H9 (cell line): ENCODE measurements at regions not wholly inside any gene's neighbourhood (a gene's known extent, or its start where the extent isn't known, plus 50 kb on each side); places are given as distances from the start of the nearest gene placed in this dataset.

ENCODE experiments used
- DNase-seq: peaks from one replicate; pipeline ENCODE4 v3.0.0-alpha.2; 2017
- H2AFZ ChIP-seq: one replicate; pipeline ENCODE4 v1.6.1; 2013; ENCODE audit warnings: mild to moderate bottlenecking, low read length, control low read depth, moderate library complexity
- H2AK5ac ChIP-seq: 2 replicates; pipeline ENCODE4 v1.6.1; 2013; ENCODE audit warnings: low read length, control low read depth, mixed read lengths; ENCODE audit not compliant: insufficient read length
- H2BK120ac ChIP-seq: one replicate; pipeline ENCODE4 v1.6.1; 2013; ENCODE audit warnings: low read depth, mild to moderate bottlenecking, low read length, control low read depth, inconsistent platforms; ENCODE audit not compliant: poor library complexity, severe bottlenecking
- H2BK12ac ChIP-seq: 2 replicates; pipeline ENCODE4 v1.6.1; 2013; ENCODE audit warnings: low read length, control low read depth, mixed read lengths, low read depth; ENCODE audit not compliant: insufficient read length
- H2BK15ac ChIP-seq: 2 replicates; pipeline ENCODE4 v1.6.1; 2013; ENCODE audit warnings: low read depth, low read length, control low read depth
- H2BK20ac ChIP-seq: one replicate; pipeline ENCODE4 v1.6.1; 2013; ENCODE audit warnings: low read depth, mild to moderate bottlenecking, low read length, control low read depth, inconsistent platforms; ENCODE audit not compliant: poor library complexity, severe bottlenecking
- H2BK5ac ChIP-seq: 2 replicates; pipeline ENCODE4 v1.6.1; 2013; ENCODE audit warnings: low read length, control low read depth, mixed read lengths; ENCODE audit not compliant: insufficient read length
- H3K14ac ChIP-seq: 2 replicates; pipeline ENCODE4 v1.6.1; 2013; ENCODE audit warnings: low read length, control low read depth; ENCODE audit not compliant: insufficient read depth
- H3K18ac ChIP-seq: 2 replicates; pipeline ENCODE4 v1.6.1; 2013; ENCODE audit warnings: low read depth, mild to moderate bottlenecking, mixed read lengths, low read length, control low read depth; ENCODE audit not compliant: insufficient read length
- H3K23ac ChIP-seq: 2 replicates; pipeline ENCODE4 v1.6.1; 2013; ENCODE audit warnings: low read length, control low read depth, mixed read lengths, low read depth; ENCODE audit not compliant: insufficient read length
- H3K23me2 ChIP-seq: 2 replicates; pipeline ENCODE4 v1.6.1; 2013; ENCODE audit warnings: low read depth, mild to moderate bottlenecking, mixed read lengths, low read length, control low read depth; ENCODE audit not compliant: insufficient read length, poor library complexity, severe bottlenecking
- H3K27ac ChIP-seq: 2 replicates; pipeline ENCODE4 v1.5.1; 2013; ENCODE audit warnings: low read length, control low read depth, mixed read lengths, low read depth; ENCODE audit not compliant: insufficient read length
- H3K27me3 ChIP-seq: 2 replicates; pipeline ENCODE4 v1.6.1; 2013; ENCODE audit warnings: low read length, control low read depth, inconsistent platforms; ENCODE audit not compliant: insufficient read depth
- H3K4ac ChIP-seq: 2 replicates; pipeline ENCODE4 v1.6.1; 2013; ENCODE audit warnings: low read depth, mild to moderate bottlenecking, control low read depth, inconsistent platforms, low read length, moderate library complexity
- H3K4me1 ChIP-seq: 2 replicates; pipeline ENCODE4 v1.6.1; 2013; ENCODE audit warnings: low read length, control low read depth, inconsistent platforms; ENCODE audit not compliant: insufficient read depth
- H3K4me2 ChIP-seq: 2 replicates; pipeline ENCODE4 v1.6.1; 2013; ENCODE audit warnings: low read length, control low read depth, mixed read lengths; ENCODE audit not compliant: insufficient read length, insufficient read depth
- H3K56ac ChIP-seq: 2 replicates; pipeline ENCODE4 v1.6.1; 2013; ENCODE audit warnings: low read depth, mild to moderate bottlenecking, mixed read lengths, low read length, control low read depth; ENCODE audit not compliant: insufficient read length
- H3K79me1 ChIP-seq: 2 replicates; pipeline ENCODE4 v1.6.1; 2013; ENCODE audit warnings: low read depth, mild to moderate bottlenecking, moderate library complexity, low read length, control low read depth, inconsistent platforms; ENCODE audit not compliant: insufficient read depth, poor library complexity, severe bottlenecking
- H3K79me2 ChIP-seq: 2 replicates; pipeline ENCODE4 v1.6.1; 2013; ENCODE audit warnings: low read length, control low read depth, inconsistent platforms; ENCODE audit not compliant: insufficient read depth
- H3K9ac ChIP-seq: 2 replicates; pipeline ENCODE4 v1.6.1; 2013; ENCODE audit warnings: low read length, control low read depth, mixed read lengths; ENCODE audit not compliant: insufficient read length; ENCODE audit errors: extremely low read depth
- H3K9me3 ChIP-seq: one replicate; pipeline ENCODE4 v1.6.1; 2013; ENCODE audit warnings: low read depth, low read length, inconsistent platforms; ENCODE audit not compliant: control insufficient read depth
- H3T11ph ChIP-seq: one replicate; pipeline ENCODE4 v1.6.1; 2013; ENCODE audit warnings: mild to moderate bottlenecking, low read length, control low read depth, inconsistent platforms
- H4K20me1 ChIP-seq: one replicate; pipeline ENCODE4 v1.6.1; 2013; ENCODE audit not compliant: control insufficient read depth, insufficient read length, insufficient read depth
- H4K5ac ChIP-seq: 2 replicates; pipeline ENCODE4 v1.6.1; 2013; ENCODE audit warnings: low read depth, mild to moderate bottlenecking, mixed read lengths, low read length, control low read depth; ENCODE audit not compliant: insufficient read length
- H4K8ac ChIP-seq: replicated peaks from 2 replicates; pipeline ENCODE4 v1.6.1; 2013; ENCODE audit warnings: low read length, control low read depth, mixed read lengths, low read depth; ENCODE audit not compliant: insufficient read length
- H4K91ac ChIP-seq: 2 replicates; pipeline ENCODE4 v1.6.1; 2013; ENCODE audit warnings: low read depth, mild to moderate bottlenecking, moderate library complexity, mixed read lengths, low read length, control low read depth; ENCODE audit not compliant: insufficient read length
- H3K27ac Mint-ChIP-seq, 3 experiments: 2 replicates in 2 of 3; 3 replicates in 1 of 3; pipeline ENCODE4 v1.8.0; 2020 to 2021; ENCODE audit warnings: mixed read lengths in 3 of 3, mild to moderate bottlenecking in 1 of 3, moderate library complexity in 1 of 3
- H3K27me3 Mint-ChIP-seq: 2 replicates; pipeline ENCODE4 v1.8.0; 2021; ENCODE audit warnings: low read depth, mild to moderate bottlenecking, moderate library complexity, mixed read lengths
- H3K36me3 Mint-ChIP-seq, 3 experiments: 2 replicates in 2 of 3; 3 replicates in 1 of 3; pipeline ENCODE4 v1.8.0; 2020 to 2021; ENCODE audit warnings: low read depth in 3 of 3, mixed read lengths in 3 of 3; ENCODE audit not compliant: insufficient read depth in 1 of 3
- H3K4me1 Mint-ChIP-seq, 2 experiments: 2 replicates each; pipeline ENCODE4 v1.8.0; 2020; ENCODE audit warnings: mixed read lengths in 2 of 2
- H3K4me3 Mint-ChIP-seq, 2 experiments: 2 replicates in 1 of 2; 3 replicates in 1 of 2; pipeline ENCODE4 v1.8.0; 2020 to 2021; ENCODE audit warnings: mild to moderate bottlenecking in 2 of 2, mixed read lengths in 2 of 2, moderate library complexity in 1 of 2
- H3K9me3 Mint-ChIP-seq, 2 experiments: 2 replicates in 1 of 2; 3 replicates in 1 of 2; pipeline ENCODE4 v1.8.0; 2020; ENCODE audit warnings: mild to moderate bottlenecking in 2 of 2, mixed read lengths in 2 of 2, moderate library complexity in 1 of 2
- WGBS: extraction: QIAGEN DNeasy Blood & Tissue Kit; methylation state at CpG from one replicate; pipeline ENCODE4 v1.1.7; 2013; ENCODE audit warnings: missing lambda C conversion rate, low lambda C conversion rate, mixed read lengths; ENCODE audit not compliant: insufficient read length; ENCODE audit errors: extremely low coverage; 5-methylcytosine and 5-hydroxymethylcytosine counted together
- TF ChIP-seq, protein P1 (sequence below): fragments of 200-600 bp; sonication (generic); conservative IDR thresholded peaks from 3 replicates; pipeline ENCODE4 v1.8.0; 2021; ENCODE audit warnings: antibody characterized with exemption, mild to moderate bottlenecking

- no peaks in the 10 kb centered on the region for H4K20me1 ChIP-seq
- no peak overlapping the region for H3K4me2 ChIP-seq
- H3K79me1 ChIP-seq, result no peaks in the 10 kb centered on the region
- H3K23me2 ChIP-seq, result no peaks in the 10 kb centered on the region
- H2BK5ac ChIP-seq, result no peak overlapping the region
- no peak overlapping the region for H2BK120ac ChIP-seq
- Mint-ChIP-seq H3K27me3 (no peaks in the 10 kb centered on the region; the same call in 1 of the 2 replicates), H3K36me3 (no peaks in the 10 kb centered on the region; a peak in 1 of 7 replicates), H3K27ac (peak overlapping the region in 1 of 3 experiments; percentile 65; a peak in 2 of 7 replicates), H3K4me3 (no peak overlapping the region), H3K9me3 (peaks cover 0 to 2% of the 10 kb centered on the region in 2 experiments; a peak in 1 of 5 replicates), H3K4me1 (peaks cover 30 to 38% of the 10 kb centered on the region in 2 experiments)
- no peak for DNase-seq
- no peak overlapping the region for H4K5ac ChIP-seq
- no peak overlapping the region for H3T11ph ChIP-seq
- H3K4me1 ChIP-seq, result peaks cover 19% of the 10 kb centered on the region
- no peak overlapping the region for H3K23ac ChIP-seq
- no peak overlapping the region for H2BK12ac ChIP-seq
- WGBS, result no CpG with 5 or more reads among the region's 11 CpGs
- H3K27ac ChIP-seq, result no peak overlapping the region
- no peak overlapping the region for H2BK20ac ChIP-seq
- H3K9ac ChIP-seq, result no peak overlapping the region
- no peak overlapping the region for H3K4ac ChIP-seq
- TF ChIP-seq, protein P1, sequence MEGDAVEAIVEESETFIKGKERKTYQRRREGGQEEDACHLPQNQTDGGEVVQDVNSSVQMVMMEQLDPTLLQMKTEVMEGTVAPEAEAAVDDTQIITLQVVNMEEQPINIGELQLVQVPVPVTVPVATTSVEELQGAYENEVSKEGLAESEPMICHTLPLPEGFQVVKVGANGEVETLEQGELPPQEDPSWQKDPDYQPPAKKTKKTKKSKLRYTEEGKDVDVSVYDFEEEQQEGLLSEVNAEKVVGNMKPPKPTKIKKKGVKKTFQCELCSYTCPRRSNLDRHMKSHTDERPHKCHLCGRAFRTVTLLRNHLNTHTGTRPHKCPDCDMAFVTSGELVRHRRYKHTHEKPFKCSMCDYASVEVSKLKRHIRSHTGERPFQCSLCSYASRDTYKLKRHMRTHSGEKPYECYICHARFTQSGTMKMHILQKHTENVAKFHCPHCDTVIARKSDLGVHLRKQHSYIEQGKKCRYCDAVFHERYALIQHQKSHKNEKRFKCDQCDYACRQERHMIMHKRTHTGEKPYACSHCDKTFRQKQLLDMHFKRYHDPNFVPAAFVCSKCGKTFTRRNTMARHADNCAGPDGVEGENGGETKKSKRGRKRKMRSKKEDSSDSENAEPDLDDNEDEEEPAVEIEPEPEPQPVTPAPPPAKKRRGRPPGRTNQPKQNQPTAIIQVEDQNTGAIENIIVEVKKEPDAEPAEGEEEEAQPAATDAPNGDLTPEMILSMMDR, result no peak
- no peak overlapping the region for H3K18ac ChIP-seq
- H3K79me2 ChIP-seq, result no peaks in the 10 kb centered on the region
- no peak overlapping the region for H2BK15ac ChIP-seq
- no peak overlapping the region for H2AFZ ChIP-seq
- no peak overlapping the region for H3K14ac ChIP-seq
- H2AK5ac ChIP-seq, result no peak overlapping the region
- H3K56ac ChIP-seq, result no peak overlapping the region
- H3K27me3 ChIP-seq, result no peaks in the 10 kb centered on the region
- no peak overlapping the region for H4K91ac ChIP-seq
- no peaks in the 10 kb centered on the region for H3K9me3 ChIP-seq
- H4K8ac ChIP-seq, result no peak overlapping the region
These were observed 512.3 kb downstream of the MCTP2 start for GRCh38 chr15:94743668-94744067.
